ENCODE measurements at regions not wholly inside any gene's neighbourhood (a gene's known extent, or its start where the extent isn't known, plus 50 kb on each side); places are given as distances from the start of the nearest gene placed in this dataset.

GRCh38 chr10:85377029-85377806, 989.4 kb downstream of the GRID1 start:
- Histone ChIP-seq H3K36me3 (ENCODE audit: low read depth) (no peaks in the 10 kb centered on the region), H3K9me3 (no peaks in the 10 kb centered on the region), H3K4me1 (ENCODE audit: low read depth) (no peaks in the 10 kb centered on the region), H3K4me3 (no peak overlapping the region)
- intact Hi-C loops (cut with DNase I, micrococcal nuclease) = no loop called here
- no peak for TF ChIP-seq CTCF (IDR thresholded peaks at IDR 0.05)
- DNase-seq (no peak), ATAC-seq (no peak)

GRCh38 chr10:85379338-85379737, 987.3 kb downstream of the GRID1 start:
- DNase-seq = no peak
- intact Hi-C loops (cut with DNase I, micrococcal nuclease) = no loop called here
- ATAC-seq = no peak
- no peaks in the 10 kb centered on the region for H3K36me3 ChIP-seq (ENCODE audit: low read depth)
- no peaks in the 10 kb centered on the region for H3K9me3 ChIP-seq
- H3K4me3 ChIP-seq = no peak overlapping the region
- H3K4me1 ChIP-seq (ENCODE audit: low read depth) = no peaks in the 10 kb centered on the region
- TF ChIP-seq CTCF (IDR thresholded peaks at IDR 0.05) = no peak

GRCh38 chr10:85400981-85401695, 965.5 kb downstream of the GRID1 start:
- DNase-seq (no peak), ATAC-seq (no peak)
- no peak for TF ChIP-seq CTCF (IDR thresholded peaks at IDR 0.05)
- H3K4me1 ChIP-seq (ENCODE audit: low read depth) = no peaks in the 10 kb centered on the region
- intact Hi-C loops (cut with DNase I, micrococcal nuclease) = no loop called here
- no peaks in the 10 kb centered on the region for H3K36me3 ChIP-seq (ENCODE audit: low read depth)
- H3K9me3 ChIP-seq = no peaks in the 10 kb centered on the region
- no peak overlapping the region for H3K4me3 ChIP-seq

GRCh38 chr10:85402541-85402940, 964.1 kb downstream of the GRID1 start:
- no peaks in the 10 kb centered on the region for H3K9me3 ChIP-seq
- intact Hi-C loops (cut with DNase I, micrococcal nuclease) = no loop called here
- H3K4me1 ChIP-seq (ENCODE audit: low read depth) = no peaks in the 10 kb centered on the region
- no peak overlapping the region for H3K4me3 ChIP-seq
- DNase-seq = no peak
- no peaks in the 10 kb centered on the region for H3K36me3 ChIP-seq (ENCODE audit: low read depth)
- no peak for TF ChIP-seq CTCF (IDR thresholded peaks at IDR 0.05)
- no peak for ATAC-seq

GRCh38 chr10:85407088-85407487, 959.5 kb downstream of the GRID1 start:
- no peaks in the 10 kb centered on the region for H3K4me1 ChIP-seq (ENCODE audit: low read depth)

More at GRCh38 chr10:85407088-85407487, 959.5 kb downstream of the GRID1 start:
- DNase-seq (no peak), ATAC-seq (no peak)
- H3K36me3 ChIP-seq (ENCODE audit: low read depth) = no peaks in the 10 kb centered on the region
- no peak for TF ChIP-seq CTCF (IDR thresholded peaks at IDR 0.05)
- H3K4me3 ChIP-seq = no peak overlapping the region
- H3K9me3 ChIP-seq = peaks cover 4% of the 10 kb centered on the region
- intact Hi-C loops (cut with DNase I, micrococcal nuclease) = no loop called here

Measured in mucosa of descending colon (tissue), 3 donors.